GM12875 (cell line): ENCODE measurements at regions not wholly inside any gene's neighbourhood (a gene's known extent, or its start where the extent isn't known, plus 50 kb on each side); places are given as distances from the start of the nearest gene placed in this dataset.
A peak's percentile ranks its signal among the peaks of the same experiment; 100 is the strongest.

ENCODE experiments used
- H3K4me3 ChIP-seq: one replicate; pipeline ENCODE4 v1.5.1; 2011; ENCODE audit warnings: low read depth, low read length, control low read depth
- TF ChIP-seq, protein P1 (sequence below): IDR thresholded peaks from 2 replicates; pipeline ENCODE4 v1.5.1; 2011; ENCODE audit warnings: low read depth, mild to moderate bottlenecking, control low read depth, inconsistent platforms, low read length, moderate library complexity, borderline replicate concordance; ENCODE audit not compliant: insufficient read depth

DNA sequence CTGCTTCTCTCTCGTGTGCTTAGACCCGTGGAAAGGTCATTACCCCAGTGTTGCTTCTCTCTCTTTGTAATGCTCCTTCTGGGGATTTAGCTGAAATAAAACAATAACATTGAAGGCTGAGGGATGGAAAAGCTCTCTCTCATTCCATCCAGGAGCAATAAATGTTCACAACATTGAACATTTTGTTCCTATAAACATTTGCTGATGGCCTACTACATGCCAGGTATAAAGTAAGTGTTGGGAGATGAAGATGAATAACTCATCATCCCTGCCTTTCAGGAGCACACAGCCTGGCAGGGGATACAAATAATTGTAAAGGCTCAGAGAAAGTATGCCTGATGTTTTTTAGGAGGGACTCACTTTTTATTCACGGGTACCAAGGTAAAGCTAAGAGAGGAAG, 158.1 kb downstream of the KDR start:
- no peak overlapping the region for H3K4me3 ChIP-seq
- TF ChIP-seq, protein P1, sequence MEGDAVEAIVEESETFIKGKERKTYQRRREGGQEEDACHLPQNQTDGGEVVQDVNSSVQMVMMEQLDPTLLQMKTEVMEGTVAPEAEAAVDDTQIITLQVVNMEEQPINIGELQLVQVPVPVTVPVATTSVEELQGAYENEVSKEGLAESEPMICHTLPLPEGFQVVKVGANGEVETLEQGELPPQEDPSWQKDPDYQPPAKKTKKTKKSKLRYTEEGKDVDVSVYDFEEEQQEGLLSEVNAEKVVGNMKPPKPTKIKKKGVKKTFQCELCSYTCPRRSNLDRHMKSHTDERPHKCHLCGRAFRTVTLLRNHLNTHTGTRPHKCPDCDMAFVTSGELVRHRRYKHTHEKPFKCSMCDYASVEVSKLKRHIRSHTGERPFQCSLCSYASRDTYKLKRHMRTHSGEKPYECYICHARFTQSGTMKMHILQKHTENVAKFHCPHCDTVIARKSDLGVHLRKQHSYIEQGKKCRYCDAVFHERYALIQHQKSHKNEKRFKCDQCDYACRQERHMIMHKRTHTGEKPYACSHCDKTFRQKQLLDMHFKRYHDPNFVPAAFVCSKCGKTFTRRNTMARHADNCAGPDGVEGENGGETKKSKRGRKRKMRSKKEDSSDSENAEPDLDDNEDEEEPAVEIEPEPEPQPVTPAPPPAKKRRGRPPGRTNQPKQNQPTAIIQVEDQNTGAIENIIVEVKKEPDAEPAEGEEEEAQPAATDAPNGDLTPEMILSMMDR: no peak

DNA sequence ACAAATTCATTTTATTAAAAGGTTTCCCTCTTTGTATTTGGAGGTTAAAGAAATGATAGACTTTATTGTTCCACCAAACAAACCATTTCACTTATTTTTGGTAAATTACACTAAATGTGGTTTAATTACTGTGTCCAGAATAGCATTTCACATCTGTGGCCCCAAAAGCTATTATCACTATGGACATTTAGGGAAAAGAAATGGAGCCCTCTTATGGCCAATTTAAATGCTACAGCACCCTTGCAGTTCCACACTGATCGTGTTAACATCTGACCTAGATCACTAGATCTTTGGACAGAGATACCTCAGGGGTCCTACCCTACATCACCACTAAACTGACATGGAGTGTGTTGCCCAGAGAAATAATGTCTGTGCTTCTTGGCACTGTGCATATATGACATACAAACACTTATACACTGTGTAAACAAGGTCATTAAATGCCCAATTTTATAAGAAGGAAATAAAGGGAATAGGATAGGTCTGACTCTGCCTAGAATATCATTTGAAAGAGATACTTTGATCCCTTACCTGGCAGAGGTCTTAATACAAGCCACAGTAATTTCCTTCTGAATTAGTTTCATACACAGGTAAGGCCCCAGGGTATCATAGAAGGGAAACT, 163.9 kb downstream of the KDR start:
- H3K4me3 ChIP-seq: no peak overlapping the region
- TF ChIP-seq, protein P1: peak; percentile 39; the same call in 1 of the 2 replicates

DNA sequence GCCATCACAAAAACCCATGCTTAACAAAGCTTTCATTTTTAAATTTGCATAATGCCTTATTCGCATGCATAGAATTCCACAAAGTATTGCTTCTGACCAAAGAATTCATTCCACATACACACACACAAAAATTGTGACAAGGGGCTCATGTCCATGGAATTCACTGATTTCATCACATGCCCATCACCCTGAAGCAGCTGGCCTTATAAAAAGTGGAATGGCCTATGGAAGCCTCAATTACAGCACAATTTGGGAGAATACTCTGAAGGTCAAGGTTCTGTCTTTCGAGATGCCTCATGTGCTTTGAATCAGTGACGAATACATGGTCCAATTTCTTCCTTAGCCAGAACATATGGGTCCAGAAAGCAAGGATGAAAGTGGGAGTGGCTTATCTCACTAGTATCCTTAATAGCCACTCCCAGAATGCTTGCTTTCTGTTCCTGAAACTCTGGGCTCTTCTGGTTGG, 165.7 kb downstream of the KDR start:
- no peak overlapping the region for H3K4me3 ChIP-seq
- TF ChIP-seq, protein P1: no peak

DNA sequence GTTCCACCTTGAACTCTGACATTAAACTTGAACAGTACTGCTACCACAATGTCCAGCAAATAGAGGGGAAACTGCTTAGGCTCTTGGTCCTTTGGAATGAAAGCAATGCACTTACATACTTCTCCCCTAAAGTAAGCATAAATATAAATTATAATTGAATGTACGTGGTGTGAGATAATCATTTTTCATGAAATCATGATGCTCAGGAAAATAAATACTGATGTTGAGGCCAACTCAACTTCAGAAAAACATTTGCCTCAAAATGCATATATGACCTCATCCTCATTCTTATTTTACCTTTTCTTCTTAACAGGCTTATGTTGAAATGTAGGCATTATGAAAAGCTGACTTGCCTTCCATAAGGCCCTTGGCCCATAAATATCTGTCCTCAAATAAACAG, 166.3 kb downstream of the KDR start:
- TF ChIP-seq, protein P1: no peak
- no peak overlapping the region for H3K4me3 ChIP-seq

DNA sequence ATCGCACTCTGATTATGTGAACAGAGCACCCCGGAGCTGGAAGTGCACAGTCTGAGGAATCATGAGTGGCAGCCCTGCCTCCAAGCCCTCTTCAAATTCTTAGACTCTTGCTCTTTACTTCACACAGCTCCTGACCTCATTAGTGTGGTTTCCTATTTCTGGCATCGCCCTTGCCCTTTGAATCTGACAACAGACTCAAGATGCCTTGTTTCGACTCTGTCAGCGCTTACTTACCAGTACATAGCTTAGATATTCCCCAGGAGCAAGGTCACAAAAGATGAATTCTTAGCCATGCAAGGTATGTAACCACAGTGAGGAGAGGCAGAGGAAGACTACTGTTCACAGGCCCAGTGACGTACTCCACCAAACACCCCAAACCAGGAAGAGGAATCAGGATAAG, 167.2 kb downstream of the KDR start:
- TF ChIP-seq, protein P1: no peak
- no peak overlapping the region for H3K4me3 ChIP-seq

DNA sequence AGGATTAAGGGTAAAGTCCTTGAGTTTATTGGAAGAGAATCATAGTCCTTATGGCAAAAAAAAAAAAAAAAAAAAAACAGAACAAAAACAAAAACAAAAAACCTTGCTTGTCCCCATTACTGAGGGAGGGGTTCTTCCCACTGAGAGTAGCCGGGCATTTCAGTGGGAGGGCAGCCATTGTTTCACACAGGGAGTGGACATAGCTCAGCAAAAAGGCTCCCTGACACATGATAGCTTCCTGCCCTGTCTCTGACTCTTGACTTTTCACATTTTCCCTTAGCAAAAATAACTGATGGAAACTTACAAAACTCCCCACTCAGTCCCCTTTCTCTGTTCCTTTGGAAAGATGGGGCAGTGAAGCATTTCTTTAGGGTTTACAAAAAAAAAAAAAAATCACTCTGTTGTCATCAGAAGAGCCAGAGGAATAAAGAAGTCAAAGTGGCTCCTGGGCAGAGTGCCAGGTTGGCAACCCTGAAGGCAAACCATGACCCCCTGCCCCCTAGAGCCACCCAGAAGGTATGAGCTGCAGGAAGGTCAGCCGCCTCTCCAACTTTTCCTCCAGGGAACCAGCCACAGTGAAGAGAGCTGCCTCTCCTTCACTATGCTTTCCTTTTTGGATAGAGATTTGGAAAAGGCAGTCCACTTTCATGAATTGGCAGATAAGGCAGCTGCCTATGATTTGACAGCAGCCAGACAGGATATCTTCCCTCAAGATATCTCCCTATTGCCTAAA, 170.6 kb downstream of the KDR start:
- TF ChIP-seq, protein P1: no peak
- no peak overlapping the region for H3K4me3 ChIP-seq

DNA sequence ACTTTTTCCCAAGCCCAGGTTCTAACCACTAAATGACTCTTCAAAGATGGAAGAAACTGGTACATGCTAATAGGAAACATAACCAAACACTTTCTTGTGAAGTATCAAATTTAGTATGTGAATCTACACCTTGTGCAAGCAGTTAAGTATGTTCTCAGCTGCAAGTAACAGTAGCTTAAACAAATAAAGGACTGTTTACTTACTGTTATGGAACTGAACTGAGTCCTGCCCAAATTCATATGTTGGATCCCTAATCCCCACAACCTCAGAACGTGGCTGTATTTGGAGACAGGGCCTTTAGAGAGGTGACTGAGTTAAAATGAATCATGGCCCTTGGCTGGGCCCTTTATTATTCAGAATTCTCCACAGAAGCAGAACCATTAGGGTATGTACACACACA, 178.7 kb downstream of the KDR start:
- TF ChIP-seq, protein P1: no peak
- H3K4me3 ChIP-seq: no peak overlapping the region
